ENCODE measurements at regions not wholly inside any gene's neighbourhood (a gene's known extent, or its start where the extent isn't known, plus 50 kb on each side); places are given as distances from the start of the nearest gene placed in this dataset.
"Not testable (repeated sequence)": the region's sequence is repeated elsewhere in the genome, so short reads cannot be mapped to it uniquely, and the experiment has no call there.

DNA sequence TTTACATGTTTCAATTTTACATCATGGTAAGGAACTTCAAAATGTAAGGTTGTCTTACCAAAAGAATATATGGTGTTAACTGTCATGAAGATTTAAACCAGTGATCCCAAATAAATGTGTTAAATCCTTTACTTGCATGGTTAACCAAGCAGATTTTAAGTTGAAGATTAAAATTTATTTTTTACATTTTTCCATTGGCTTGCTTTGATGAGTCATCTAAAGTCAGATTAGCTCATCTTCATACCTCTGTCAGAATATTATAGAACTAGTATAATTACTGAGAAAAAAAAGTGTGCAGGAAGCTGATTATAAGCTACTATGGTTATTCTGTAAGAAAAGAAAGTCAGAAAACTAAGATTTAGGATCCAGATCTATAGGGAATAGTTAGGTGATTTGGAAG is 95.3 kb upstream of the DPH5 start:
- intact Hi-C loops (cut with DNase I), result no loop called here
- TF ChIP-seq, protein P1, sequence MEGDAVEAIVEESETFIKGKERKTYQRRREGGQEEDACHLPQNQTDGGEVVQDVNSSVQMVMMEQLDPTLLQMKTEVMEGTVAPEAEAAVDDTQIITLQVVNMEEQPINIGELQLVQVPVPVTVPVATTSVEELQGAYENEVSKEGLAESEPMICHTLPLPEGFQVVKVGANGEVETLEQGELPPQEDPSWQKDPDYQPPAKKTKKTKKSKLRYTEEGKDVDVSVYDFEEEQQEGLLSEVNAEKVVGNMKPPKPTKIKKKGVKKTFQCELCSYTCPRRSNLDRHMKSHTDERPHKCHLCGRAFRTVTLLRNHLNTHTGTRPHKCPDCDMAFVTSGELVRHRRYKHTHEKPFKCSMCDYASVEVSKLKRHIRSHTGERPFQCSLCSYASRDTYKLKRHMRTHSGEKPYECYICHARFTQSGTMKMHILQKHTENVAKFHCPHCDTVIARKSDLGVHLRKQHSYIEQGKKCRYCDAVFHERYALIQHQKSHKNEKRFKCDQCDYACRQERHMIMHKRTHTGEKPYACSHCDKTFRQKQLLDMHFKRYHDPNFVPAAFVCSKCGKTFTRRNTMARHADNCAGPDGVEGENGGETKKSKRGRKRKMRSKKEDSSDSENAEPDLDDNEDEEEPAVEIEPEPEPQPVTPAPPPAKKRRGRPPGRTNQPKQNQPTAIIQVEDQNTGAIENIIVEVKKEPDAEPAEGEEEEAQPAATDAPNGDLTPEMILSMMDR (IDR thresholded peaks at IDR 0.05), result no peak
- no peak for TF ChIP-seq POLR2A (IDR thresholded peaks at IDR 0.05)
- no peak for TF ChIP-seq POLR2AphosphoS5 (IDR thresholded peaks at IDR 0.05; ENCODE audit: insufficient read depth in 1 of 2, low read depth in 1 of 2)
- H3K4me3 ChIP-seq, result no peak overlapping the region
- no peaks in the 10 kb centered on the region for H3K4me1 ChIP-seq
- H3K9me3 ChIP-seq, result no peaks in the 10 kb centered on the region
- no peaks in the 10 kb centered on the region for H3K36me3 ChIP-seq
- H3K27me3 ChIP-seq, result no peaks in the 10 kb centered on the region
- DNase-seq (ENCODE audit: extremely low spot score in 2 of 2), result no peak
- H3K27ac ChIP-seq, result no peak overlapping the region

DNA sequence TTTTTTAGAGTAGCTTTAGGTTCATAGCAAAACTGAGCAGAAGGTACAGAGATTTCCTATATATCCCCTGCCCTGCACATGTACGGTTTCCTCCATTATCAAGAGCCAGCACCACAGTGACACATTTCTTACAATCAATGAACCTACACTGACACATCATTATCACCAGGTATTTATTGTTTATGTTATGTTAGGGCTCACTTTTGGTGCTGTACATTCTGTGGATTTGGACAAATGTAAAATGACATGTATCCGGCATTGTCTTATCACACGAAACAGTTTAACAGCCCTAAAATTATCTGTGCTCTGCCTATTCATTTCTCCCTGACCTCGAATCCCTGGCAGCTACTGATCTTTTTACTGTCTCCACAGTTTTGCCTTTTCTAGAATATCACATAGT is 93.7 kb upstream of the DPH5 start:
- TF ChIP-seq POLR2AphosphoS5 (IDR thresholded peaks at IDR 0.05; ENCODE audit: insufficient read depth in 1 of 2, low read depth in 1 of 2) (no peak), POLR2A (IDR thresholded peaks at IDR 0.05) (no peak)
- TF ChIP-seq, protein P1 (IDR thresholded peaks at IDR 0.05), result no peak
- no peak for DNase-seq (ENCODE audit: extremely low spot score in 2 of 2)
- no peaks in the 10 kb centered on the region for H3K27me3 ChIP-seq
- no peak overlapping the region for H3K4me3 ChIP-seq
- no peaks in the 10 kb centered on the region for H3K36me3 ChIP-seq
- intact Hi-C loops (cut with DNase I), result no loop called here
- H3K9me3 ChIP-seq, result no peaks in the 10 kb centered on the region
- no peak overlapping the region for H3K27ac ChIP-seq
- H3K4me1 ChIP-seq, result no peaks in the 10 kb centered on the region

DNA sequence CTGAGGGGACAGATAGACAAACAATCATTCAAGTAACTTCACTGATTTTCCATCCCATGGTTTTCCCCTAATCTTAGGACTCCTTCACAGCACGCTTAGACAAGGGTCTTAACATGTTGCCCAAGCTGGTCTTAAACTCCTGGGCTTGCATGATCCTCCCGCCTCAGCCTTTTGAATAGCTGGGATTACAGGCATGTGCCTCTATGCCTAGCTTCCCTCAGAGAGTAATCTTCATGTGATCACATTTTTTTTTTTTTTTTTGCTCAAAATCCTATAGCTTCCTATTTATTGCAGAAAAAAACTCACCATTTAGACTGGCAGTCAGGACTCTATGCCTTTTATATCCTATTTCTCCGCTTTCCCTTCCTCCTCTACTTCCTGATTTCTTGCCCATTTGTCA is 90.4 kb upstream of the DPH5 start:
- Histone ChIP-seq H3K36me3 (no peaks in the 10 kb centered on the region), H3K9me3 (no peaks in the 10 kb centered on the region), H3K27me3 (no peaks in the 10 kb centered on the region), H3K27ac (no peak overlapping the region), H3K4me1 (no peaks in the 10 kb centered on the region), H3K4me3 (no peak overlapping the region)
- intact Hi-C loops (cut with DNase I), result no loop called here
- DNase-seq (ENCODE audit: extremely low spot score in 2 of 2), result no peak
- TF ChIP-seq POLR2AphosphoS5 (IDR thresholded peaks at IDR 0.05; ENCODE audit: insufficient read depth in 1 of 2, low read depth in 1 of 2), result no peak
- no peak for TF ChIP-seq POLR2A (IDR thresholded peaks at IDR 0.05)
- TF ChIP-seq, protein P1 (IDR thresholded peaks at IDR 0.05), result no peak

DNA sequence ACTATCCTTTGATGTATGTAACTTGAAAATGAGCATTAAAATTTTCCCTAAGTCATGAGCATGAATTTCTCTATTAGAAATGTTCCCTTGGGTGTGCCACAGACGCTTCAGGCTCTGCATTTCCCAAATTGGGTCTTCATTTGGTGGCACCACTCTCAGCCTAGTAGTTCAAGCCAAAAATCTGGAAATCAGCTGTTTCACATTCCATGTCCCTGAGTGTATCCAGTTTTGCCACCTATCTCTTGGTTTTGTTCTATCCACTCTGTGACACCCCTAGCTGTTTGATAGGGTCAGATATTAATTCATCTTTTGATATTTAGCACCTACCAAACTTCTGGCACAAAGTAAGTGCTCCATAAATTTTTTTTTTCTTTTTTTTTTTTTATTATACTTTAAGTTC is 89.5 kb upstream of the DPH5 start:
- H3K4me1 ChIP-seq, result no peaks in the 10 kb centered on the region
- no peaks in the 10 kb centered on the region for H3K27me3 ChIP-seq
- no peaks in the 10 kb centered on the region for H3K36me3 ChIP-seq
- no peak for DNase-seq (ENCODE audit: extremely low spot score in 2 of 2)
- TF ChIP-seq, protein P1 (IDR thresholded peaks at IDR 0.05), result no peak
- no peak for TF ChIP-seq POLR2A (IDR thresholded peaks at IDR 0.05)
- TF ChIP-seq POLR2AphosphoS5 (IDR thresholded peaks at IDR 0.05; ENCODE audit: insufficient read depth in 1 of 2, low read depth in 1 of 2), result no peak
- intact Hi-C loops (cut with DNase I), result no loop called here
- H3K4me3 ChIP-seq, result no peak overlapping the region
- H3K27ac ChIP-seq, result no peak overlapping the region
- no peaks in the 10 kb centered on the region for H3K9me3 ChIP-seq

DNA sequence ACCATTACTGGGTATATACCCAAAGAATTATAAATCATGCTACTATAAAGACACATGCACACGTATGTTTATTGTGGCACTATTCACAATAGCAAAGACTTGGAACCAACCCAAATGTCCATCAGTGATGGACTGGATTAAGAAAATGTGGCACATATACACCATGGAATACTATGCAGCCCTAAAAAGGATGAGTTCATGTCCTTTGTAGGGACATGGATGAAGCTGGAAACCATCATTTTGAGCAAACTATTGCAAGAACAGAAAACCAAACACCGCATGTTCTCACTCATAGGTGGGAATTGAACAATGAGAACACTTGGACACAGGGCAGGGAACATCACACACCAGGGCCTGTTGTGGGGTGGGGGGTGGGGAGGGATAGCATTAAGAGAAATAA is 88.5 kb upstream of the DPH5 start:
- H3K4me3 ChIP-seq; H3K27ac ChIP-seq; H3K9me3 ChIP-seq; DNase-seq (ENCODE audit: extremely low spot score in 2 of 2); H3K27me3 ChIP-seq; intact Hi-C loops (cut with DNase I); H3K36me3 ChIP-seq; H3K4me1 ChIP-seq: not testable (repeated sequence)

Data from vagina (tissue), 2 donors.